H9 (cell line): ENCODE measurements at regions not wholly inside any gene's neighbourhood (a gene's known extent, or its start where the extent isn't known, plus 50 kb on each side); places are given as distances from the start of the nearest gene placed in this dataset.

Source experiments
- DNase-seq: peaks from one replicate; pipeline ENCODE4 v3.0.0-alpha.2; 2017
- H2AFZ ChIP-seq: one replicate; pipeline ENCODE4 v1.6.1; 2013; ENCODE audit warnings: mild to moderate bottlenecking, low read length, control low read depth, moderate library complexity
- H2AK5ac ChIP-seq: 2 replicates; pipeline ENCODE4 v1.6.1; 2013; ENCODE audit warnings: low read length, control low read depth, mixed read lengths; ENCODE audit not compliant: insufficient read length
- H2BK120ac ChIP-seq: one replicate; pipeline ENCODE4 v1.6.1; 2013; ENCODE audit warnings: low read depth, mild to moderate bottlenecking, low read length, control low read depth, inconsistent platforms; ENCODE audit not compliant: poor library complexity, severe bottlenecking
- H2BK12ac ChIP-seq: 2 replicates; pipeline ENCODE4 v1.6.1; 2013; ENCODE audit warnings: low read length, control low read depth, mixed read lengths, low read depth; ENCODE audit not compliant: insufficient read length
- H2BK15ac ChIP-seq: 2 replicates; pipeline ENCODE4 v1.6.1; 2013; ENCODE audit warnings: low read depth, low read length, control low read depth
- H2BK20ac ChIP-seq: one replicate; pipeline ENCODE4 v1.6.1; 2013; ENCODE audit warnings: low read depth, mild to moderate bottlenecking, low read length, control low read depth, inconsistent platforms; ENCODE audit not compliant: poor library complexity, severe bottlenecking
- H2BK5ac ChIP-seq: 2 replicates; pipeline ENCODE4 v1.6.1; 2013; ENCODE audit warnings: low read length, control low read depth, mixed read lengths; ENCODE audit not compliant: insufficient read length
- H3K14ac ChIP-seq: 2 replicates; pipeline ENCODE4 v1.6.1; 2013; ENCODE audit warnings: low read length, control low read depth; ENCODE audit not compliant: insufficient read depth
- H3K18ac ChIP-seq: 2 replicates; pipeline ENCODE4 v1.6.1; 2013; ENCODE audit warnings: low read depth, mild to moderate bottlenecking, mixed read lengths, low read length, control low read depth; ENCODE audit not compliant: insufficient read length
- H3K23ac ChIP-seq: 2 replicates; pipeline ENCODE4 v1.6.1; 2013; ENCODE audit warnings: low read length, control low read depth, mixed read lengths, low read depth; ENCODE audit not compliant: insufficient read length
- H3K23me2 ChIP-seq: 2 replicates; pipeline ENCODE4 v1.6.1; 2013; ENCODE audit warnings: low read depth, mild to moderate bottlenecking, mixed read lengths, low read length, control low read depth; ENCODE audit not compliant: insufficient read length, poor library complexity, severe bottlenecking
- H3K27ac ChIP-seq: 2 replicates; pipeline ENCODE4 v1.5.1; 2013; ENCODE audit warnings: low read length, control low read depth, mixed read lengths, low read depth; ENCODE audit not compliant: insufficient read length
- H3K27me3 ChIP-seq: 2 replicates; pipeline ENCODE4 v1.6.1; 2013; ENCODE audit warnings: low read length, control low read depth, inconsistent platforms; ENCODE audit not compliant: insufficient read depth
- H3K4ac ChIP-seq: 2 replicates; pipeline ENCODE4 v1.6.1; 2013; ENCODE audit warnings: low read depth, mild to moderate bottlenecking, control low read depth, inconsistent platforms, low read length, moderate library complexity
- H3K4me1 ChIP-seq: 2 replicates; pipeline ENCODE4 v1.6.1; 2013; ENCODE audit warnings: low read length, control low read depth, inconsistent platforms; ENCODE audit not compliant: insufficient read depth
- H3K4me2 ChIP-seq: 2 replicates; pipeline ENCODE4 v1.6.1; 2013; ENCODE audit warnings: low read length, control low read depth, mixed read lengths; ENCODE audit not compliant: insufficient read length, insufficient read depth
- H3K56ac ChIP-seq: 2 replicates; pipeline ENCODE4 v1.6.1; 2013; ENCODE audit warnings: low read depth, mild to moderate bottlenecking, mixed read lengths, low read length, control low read depth; ENCODE audit not compliant: insufficient read length
- H3K79me1 ChIP-seq: 2 replicates; pipeline ENCODE4 v1.6.1; 2013; ENCODE audit warnings: low read depth, mild to moderate bottlenecking, moderate library complexity, low read length, control low read depth, inconsistent platforms; ENCODE audit not compliant: insufficient read depth, poor library complexity, severe bottlenecking
- H3K79me2 ChIP-seq: 2 replicates; pipeline ENCODE4 v1.6.1; 2013; ENCODE audit warnings: low read length, control low read depth, inconsistent platforms; ENCODE audit not compliant: insufficient read depth
- H3K9ac ChIP-seq: 2 replicates; pipeline ENCODE4 v1.6.1; 2013; ENCODE audit warnings: low read length, control low read depth, mixed read lengths; ENCODE audit not compliant: insufficient read length; ENCODE audit errors: extremely low read depth
- H3K9me3 ChIP-seq: one replicate; pipeline ENCODE4 v1.6.1; 2013; ENCODE audit warnings: low read depth, low read length, inconsistent platforms; ENCODE audit not compliant: control insufficient read depth
- H3T11ph ChIP-seq: one replicate; pipeline ENCODE4 v1.6.1; 2013; ENCODE audit warnings: mild to moderate bottlenecking, low read length, control low read depth, inconsistent platforms
- H4K20me1 ChIP-seq: one replicate; pipeline ENCODE4 v1.6.1; 2013; ENCODE audit not compliant: control insufficient read depth, insufficient read length, insufficient read depth
- H4K5ac ChIP-seq: 2 replicates; pipeline ENCODE4 v1.6.1; 2013; ENCODE audit warnings: low read depth, mild to moderate bottlenecking, mixed read lengths, low read length, control low read depth; ENCODE audit not compliant: insufficient read length
- H4K8ac ChIP-seq: replicated peaks from 2 replicates; pipeline ENCODE4 v1.6.1; 2013; ENCODE audit warnings: low read length, control low read depth, mixed read lengths, low read depth; ENCODE audit not compliant: insufficient read length
- H4K91ac ChIP-seq: 2 replicates; pipeline ENCODE4 v1.6.1; 2013; ENCODE audit warnings: low read depth, mild to moderate bottlenecking, moderate library complexity, mixed read lengths, low read length, control low read depth; ENCODE audit not compliant: insufficient read length
- H3K27ac Mint-ChIP-seq, 3 experiments: 2 replicates in 2 of 3; 3 replicates in 1 of 3; pipeline ENCODE4 v1.8.0; 2020 to 2021; ENCODE audit warnings: mixed read lengths in 3 of 3, mild to moderate bottlenecking in 1 of 3, moderate library complexity in 1 of 3
- H3K27me3 Mint-ChIP-seq: 2 replicates; pipeline ENCODE4 v1.8.0; 2021; ENCODE audit warnings: low read depth, mild to moderate bottlenecking, moderate library complexity, mixed read lengths
- H3K36me3 Mint-ChIP-seq, 3 experiments: 2 replicates in 2 of 3; 3 replicates in 1 of 3; pipeline ENCODE4 v1.8.0; 2020 to 2021; ENCODE audit warnings: low read depth in 3 of 3, mixed read lengths in 3 of 3; ENCODE audit not compliant: insufficient read depth in 1 of 3
- H3K4me1 Mint-ChIP-seq, 2 experiments: 2 replicates each; pipeline ENCODE4 v1.8.0; 2020; ENCODE audit warnings: mixed read lengths in 2 of 2
- H3K4me3 Mint-ChIP-seq, 2 experiments: 2 replicates in 1 of 2; 3 replicates in 1 of 2; pipeline ENCODE4 v1.8.0; 2020 to 2021; ENCODE audit warnings: mild to moderate bottlenecking in 2 of 2, mixed read lengths in 2 of 2, moderate library complexity in 1 of 2
- H3K9me3 Mint-ChIP-seq, 2 experiments: 2 replicates in 1 of 2; 3 replicates in 1 of 2; pipeline ENCODE4 v1.8.0; 2020; ENCODE audit warnings: mild to moderate bottlenecking in 2 of 2, mixed read lengths in 2 of 2, moderate library complexity in 1 of 2
- CTCF ChIP-seq: fragments of 200-600 bp; sonication (generic); conservative IDR thresholded peaks from 3 replicates; pipeline ENCODE4 v1.8.0; 2021; ENCODE audit warnings: antibody characterized with exemption, mild to moderate bottlenecking
- WGBS: extraction: QIAGEN DNeasy Blood & Tissue Kit; methylation state at CpG from one replicate; pipeline ENCODE4 v1.1.7; 2013; ENCODE audit warnings: missing lambda C conversion rate, low lambda C conversion rate, mixed read lengths; ENCODE audit not compliant: insufficient read length; ENCODE audit errors: extremely low coverage; 5-methylcytosine and 5-hydroxymethylcytosine counted together

- Mint-ChIP-seq H3K4me1 (peaks cover 17 to 20% of the 10 kb centered on the region in 2 experiments; a peak in 3 of 4 replicates), H3K36me3 (no peaks in the 10 kb centered on the region; a peak in 1 of 7 replicates), H3K27me3 (peaks cover 6% of the 10 kb centered on the region; the same call in 1 of the 2 replicates), H3K9me3 (no peaks in the 10 kb centered on the region; a peak in 1 of 5 replicates), H3K4me3 (no peak overlapping the region), H3K27ac (no peak overlapping the region)
- Histone ChIP-seq H4K5ac (no peak overlapping the region), H2BK120ac (no peak overlapping the region), H2BK5ac (no peak overlapping the region), H3K56ac (no peak overlapping the region), H3K23ac (no peak overlapping the region), H2BK20ac (no peak overlapping the region), H4K8ac (no peak overlapping the region), H3K79me1 (no peaks in the 10 kb centered on the region), H3K27me3 (no peaks in the 10 kb centered on the region), H3K27ac (no peak overlapping the region), H4K20me1 (no peaks in the 10 kb centered on the region), H2BK15ac (no peak overlapping the region), H2AK5ac (no peak overlapping the region), H2BK12ac (no peak overlapping the region), H3K14ac (no peak overlapping the region), H3K23me2 (no peaks in the 10 kb centered on the region), H3K9me3 (no peaks in the 10 kb centered on the region), H2AFZ (no peak overlapping the region), H3K4me2 (no peak overlapping the region), H3K9ac (no peak overlapping the region), H3K79me2 (no peaks in the 10 kb centered on the region), H3K18ac (no peak overlapping the region), H3T11ph (no peak overlapping the region), H4K91ac (no peak overlapping the region), H3K4me1 (no peaks in the 10 kb centered on the region), H3K4ac (no peak overlapping the region)
- no peak for TF ChIP-seq CTCF
- no CpG with 5 or more reads among the region's 1 CpG for WGBS
- no peak for DNase-seq
Observed at GRCh38 chr2:172307800-172308199, 119.6 kb upstream of the ITGA6 start.
